Cardiac septum (tissue), 1 donor: ENCODE measurements at regions not wholly inside any gene's neighbourhood (a gene's known extent, or its start where the extent isn't known, plus 50 kb on each side); places are given as distances from the start of the nearest gene placed in this dataset.
A peak's percentile ranks its signal among the peaks of the same experiment; 100 is the strongest.
"Not testable (repeated sequence)": the region's sequence is repeated elsewhere in the genome, so short reads cannot be mapped to it uniquely, and the experiment has no call there.

Experiments
- DNase-seq: peaks from one replicate; pipeline ENCODE4 v3.0.0-alpha.2; 2020; ENCODE audit warnings: low spot score
- intact Hi-C: fragments of 100-400 bp; cut with DNase I; formaldehyde crosslinking; loops from one replicate; pipeline ENCODE4 v1.14.0; 2022
- donor health status: DM: no; HTN: no; CAD: no.

GRCh38 chr3:115204475-115204874 is 57.4 kb upstream of the ZBTB20 start:
- intact Hi-C loops = no loop called here
- DNase-seq = no peak

GRCh38 chr3:115208066-115208750 is 61.1 kb upstream of the ZBTB20 start:
- intact Hi-C loops = no loop called here
- DNase-seq = no peak

GRCh38 chr3:115211810-115212492 is 64.9 kb upstream of the ZBTB20 start:
- DNase-seq = no peak

GRCh38 chr3:115212615-115213014 is 65.5 kb upstream of the ZBTB20 start:
- intact Hi-C loops = no loop called here
- no peak for DNase-seq

More at GRCh38 chr3:115211810-115212492, 64.9 kb upstream of the ZBTB20 start:
- intact Hi-C loops = no loop called here

GRCh38 chr3:115213052-115213451 is 66.0 kb upstream of the ZBTB20 start:
- intact Hi-C loops, DNase-seq: not testable (repeated sequence)

- intact Hi-C loops = loop anchor here (1.0 to 5.0 kb wide), 3 partner anchors 355 to 565 kb away; no protein-coding TSS in a partner anchor
- DNase-seq = no peak
Observed at GRCh38 chr3:115217292-115217677, 70.2 kb upstream of the ZBTB20 start.

GRCh38 chr3:115217678-115218451 is 70.8 kb upstream of the ZBTB20 start:
- no peak for DNase-seq
- intact Hi-C loops = loop anchor here (1.0 to 5.0 kb wide), 3 partner anchors 354 to 564 kb away; no protein-coding TSS in a partner anchor

GRCh38 chr3:115218859-115219258 is 71.8 kb upstream of the ZBTB20 start:
- intact Hi-C loops = loop anchor here (5.0 kb wide), 2 partner anchors 353 to 563 kb away; no protein-coding TSS in a partner anchor
- no peak for DNase-seq

- intact Hi-C loops = no loop called here
- no peak for DNase-seq
Observed at GRCh38 chr3:115224687-115225086, 77.6 kb upstream of the ZBTB20 start.

GRCh38 chr3:115226844-115227445 is 79.9 kb upstream of the ZBTB20 start:
- intact Hi-C loops = no loop called here

GRCh38 chr3:115227461-115227860 is 80.4 kb upstream of the ZBTB20 start:
- intact Hi-C loops = no loop called here
- DNase-seq = no peak

More at GRCh38 chr3:115226844-115227445, 79.9 kb upstream of the ZBTB20 start:
- no peak for DNase-seq

GRCh38 chr3:115228266-115228665 is 81.2 kb upstream of the ZBTB20 start:
- intact Hi-C loops = no loop called here
- DNase-seq = no peak

GRCh38 chr3:115232167-115232566 is 85.1 kb upstream of the ZBTB20 start:
- no peak for DNase-seq
- intact Hi-C loops = no loop called here

- intact Hi-C loops = no loop called here
- DNase-seq = no peak
Observed at GRCh38 chr3:115233021-115233420, 85.9 kb upstream of the ZBTB20 start.

GRCh38 chr3:115236496-115236895 is 89.4 kb upstream of the ZBTB20 start:
- no peak for DNase-seq
- intact Hi-C loops = no loop called here

- intact Hi-C loops = loop anchor here (10.0 kb wide), 1 partner anchor 275 kb away; no protein-coding TSS in a partner anchor
- peak; percentile 85 for DNase-seq
Observed at GRCh38 chr3:115239717-115240116, 92.6 kb upstream of the ZBTB20 start.

- DNase-seq = no peak
- intact Hi-C loops = loop anchor here (10.0 kb wide), 1 partner anchor 270 kb away; no protein-coding TSS in a partner anchor
Observed at GRCh38 chr3:115244350-115244749, 97.3 kb upstream of the ZBTB20 start.

- no peak for DNase-seq
- intact Hi-C loops = loop anchor here (5.0 to 10.0 kb wide), 2 partner anchors 77 to 269 kb away; no protein-coding TSS in a partner anchor
Observed at GRCh38 chr3:115245438-115245837, 98.3 kb upstream of the ZBTB20 start.

- intact Hi-C loops = loop anchor here (5.0 to 10.0 kb wide), 2 partner anchors 76 to 269 kb away; no protein-coding TSS in a partner anchor
- DNase-seq = no peak
Observed at GRCh38 chr3:115245899-115246298, 98.8 kb upstream of the ZBTB20 start.
